HG03575 (cell line): ENCODE measurements at regions not wholly inside any gene's neighbourhood (a gene's known extent, or its start where the extent isn't known, plus 50 kb on each side); places are given as distances from the start of the nearest gene placed in this dataset.
"Not testable (repeated sequence)": the region's sequence is repeated elsewhere in the genome, so short reads cannot be mapped to it uniquely, and the experiment has no call there.

Experiments
- ATAC-seq: cut with Tn5 transposase; IDR thresholded peaks from one replicate; pipeline ENCODE4 v1.9.1; 2021; ENCODE audit not compliant: unreplicated experiment, insufficient number of reproducible peaks, low FRiP score; ENCODE audit errors: extremely low read depth

GRCh38 chr12:61523276-61523992 lies 736.8 kb upstream of the USP15 start:
- ATAC-seq = no peak

- ATAC-seq = no peak
These were observed 735.4 kb upstream of the USP15 start for GRCh38 chr12:61524851-61525250.

DNA sequence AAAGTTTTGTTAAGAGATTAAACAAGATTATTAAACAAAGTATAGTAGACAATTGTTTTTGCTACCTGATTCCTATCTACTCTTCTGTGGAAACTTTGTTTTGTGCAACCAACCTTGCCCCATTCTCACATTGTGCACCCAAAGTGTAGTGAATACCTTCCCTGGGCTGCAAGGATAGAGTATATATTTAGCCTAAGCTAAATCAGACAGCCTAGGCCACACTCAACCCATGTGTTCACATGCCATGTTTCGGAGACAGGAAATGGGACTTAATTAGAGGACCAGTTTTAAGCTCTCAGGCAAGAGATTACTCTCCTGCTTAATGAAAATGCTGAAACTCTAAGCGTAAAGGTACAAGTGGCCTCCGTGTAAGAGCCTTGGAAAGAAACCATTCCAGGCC lies 734.9 kb upstream of the USP15 start:
- no peak for ATAC-seq

- ATAC-seq = no peak
These were observed 729.7 kb upstream of the USP15 start for GRCh38 chr12:61530456-61530855.

- ATAC-seq = no peak
These were observed 729.0 kb upstream of the USP15 start for GRCh38 chr12:61531195-61531594.

GRCh38 chr12:61536117-61536516 lies 724.1 kb upstream of the USP15 start:
- ATAC-seq = no peak

DNA sequence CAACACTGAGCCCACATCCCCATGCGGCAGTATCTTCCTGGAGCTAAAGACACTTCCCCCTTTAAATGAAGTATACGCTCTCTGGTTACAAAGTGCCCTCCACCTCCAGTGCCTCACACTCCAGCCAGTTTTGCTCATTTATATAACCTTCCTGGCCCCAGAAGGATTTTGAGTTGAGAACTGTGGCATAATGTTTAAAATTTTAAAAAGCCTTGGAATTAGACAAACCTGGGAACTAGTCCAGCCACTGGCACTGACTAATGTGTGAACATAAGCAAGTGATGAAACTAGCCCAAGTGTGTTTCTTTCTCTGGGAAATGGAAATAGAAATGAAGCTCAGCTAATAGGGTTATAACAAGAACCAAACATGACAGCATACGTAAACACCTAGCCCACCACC lies 723.7 kb upstream of the USP15 start:
- no peak for ATAC-seq

DNA sequence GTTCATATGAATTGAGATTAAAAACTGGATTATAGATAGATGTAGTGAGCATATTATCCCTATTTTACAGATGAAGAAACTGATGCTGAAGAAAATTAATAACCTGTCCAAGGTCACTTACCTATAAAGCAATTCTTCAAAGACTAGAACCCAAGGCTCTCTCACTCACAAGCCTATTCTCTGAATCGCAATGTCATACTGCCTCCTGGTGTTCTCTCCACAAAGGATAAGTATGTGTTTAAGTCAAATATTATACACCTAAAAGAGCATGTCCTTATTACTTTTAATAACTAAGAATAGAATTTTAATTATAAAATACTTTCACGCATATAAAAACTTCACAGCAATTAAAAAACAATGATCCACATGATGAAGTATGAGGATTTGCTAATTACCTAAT lies 721.3 kb upstream of the USP15 start:
- ATAC-seq = no peak

DNA sequence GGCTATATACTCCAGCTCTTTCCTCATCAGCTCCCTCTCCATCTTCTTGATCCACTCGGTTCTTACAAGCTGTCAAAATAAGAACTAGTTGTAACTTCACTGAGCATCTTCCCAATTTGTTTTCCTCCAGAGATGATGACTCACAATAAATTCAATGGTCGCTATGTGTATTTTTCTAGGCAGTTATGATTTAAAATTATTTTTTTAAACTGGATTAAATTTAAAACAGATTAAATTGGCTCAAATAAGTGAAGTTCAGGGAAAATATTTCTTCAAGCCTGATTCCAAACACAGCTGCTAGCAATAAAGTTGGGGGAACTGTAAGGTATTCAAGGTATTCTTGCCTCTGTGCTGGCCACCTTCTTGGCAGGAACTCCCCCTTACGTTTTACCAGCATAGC lies 717.7 kb upstream of the USP15 start:
- ATAC-seq = no peak

GRCh38 chr12:61546296-61546695 lies 713.9 kb upstream of the USP15 start:
- ATAC-seq = no peak

DNA sequence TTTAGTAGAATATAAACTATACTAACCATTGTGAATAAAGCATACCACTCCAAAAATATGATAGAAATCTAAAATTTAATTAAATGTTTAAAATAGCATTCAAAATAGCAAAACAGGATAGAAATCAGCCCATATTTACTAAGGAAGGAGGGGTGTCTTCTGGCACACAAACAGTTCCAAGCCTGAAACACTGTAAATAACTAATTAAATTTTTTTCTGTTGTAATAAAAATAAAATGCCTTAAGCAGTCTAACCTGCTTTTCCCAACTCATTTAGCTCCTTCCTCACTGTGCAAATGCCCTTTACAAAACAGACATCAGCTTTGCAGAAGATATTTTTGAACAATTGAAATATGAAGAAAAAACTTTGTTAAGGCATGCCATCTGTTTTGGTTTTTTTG lies 707.1 kb upstream of the USP15 start:
- ATAC-seq = no peak

- ATAC-seq = no peak
These were observed 705.8 kb upstream of the USP15 start for GRCh38 chr12:61554268-61555008.

- ATAC-seq = no peak
These were observed 696.3 kb upstream of the USP15 start for GRCh38 chr12:61563665-61564450.

GRCh38 chr12:61564466-61564865 lies 695.7 kb upstream of the USP15 start:
- ATAC-seq = no peak

GRCh38 chr12:61566183-61566582 lies 694.0 kb upstream of the USP15 start:
- ATAC-seq = no peak

- ATAC-seq = no peak
These were observed 685.9 kb upstream of the USP15 start for GRCh38 chr12:61574339-61574738.

GRCh38 chr12:61584943-61585342 lies 675.3 kb upstream of the USP15 start:
- ATAC-seq = no peak

DNA sequence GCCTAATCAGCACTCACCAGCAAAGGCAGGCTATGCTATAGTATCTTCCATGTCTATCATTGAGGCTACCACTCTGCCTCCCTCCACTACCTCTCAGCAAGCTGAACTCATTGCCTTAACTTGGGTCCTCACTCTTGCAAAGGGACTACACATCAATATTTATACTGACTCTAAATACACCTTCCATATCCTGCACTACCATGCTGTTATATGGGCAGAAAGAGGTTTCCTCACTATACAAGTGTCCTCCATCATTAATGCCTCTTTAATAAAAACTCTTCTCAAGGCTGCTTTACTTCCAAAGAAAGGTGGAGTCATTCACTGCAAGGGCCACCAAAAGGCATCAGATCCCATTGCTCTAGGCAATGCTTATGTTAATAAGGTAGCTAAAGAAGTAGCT lies 669.3 kb upstream of the USP15 start:
- ATAC-seq = not testable (repeated sequence)

GRCh38 chr12:61610143-61610542 lies 650.1 kb upstream of the USP15 start:
- no peak for ATAC-seq

GRCh38 chr12:61629702-61630101 lies 630.5 kb upstream of the USP15 start:
- ATAC-seq = no peak
